Activated CD4-positive, alpha-beta T cell treated with anti-CD3 and anti-CD28 coated beads for 1 hour (primary cell): ENCODE measurements at regions not wholly inside any gene's neighbourhood (a gene's known extent, or its start where the extent isn't known, plus 50 kb on each side); places are given as distances from the start of the nearest gene placed in this dataset.
A peak's percentile ranks its signal among the peaks of the same experiment; 100 is the strongest.
"Not testable (repeated sequence)": the region's sequence is repeated elsewhere in the genome, so short reads cannot be mapped to it uniquely, and the experiment has no call there.

Experiments
- DNase-seq: peaks from one replicate; pipeline ENCODE4 v3.0.0-alpha.2; 2020

DNA sequence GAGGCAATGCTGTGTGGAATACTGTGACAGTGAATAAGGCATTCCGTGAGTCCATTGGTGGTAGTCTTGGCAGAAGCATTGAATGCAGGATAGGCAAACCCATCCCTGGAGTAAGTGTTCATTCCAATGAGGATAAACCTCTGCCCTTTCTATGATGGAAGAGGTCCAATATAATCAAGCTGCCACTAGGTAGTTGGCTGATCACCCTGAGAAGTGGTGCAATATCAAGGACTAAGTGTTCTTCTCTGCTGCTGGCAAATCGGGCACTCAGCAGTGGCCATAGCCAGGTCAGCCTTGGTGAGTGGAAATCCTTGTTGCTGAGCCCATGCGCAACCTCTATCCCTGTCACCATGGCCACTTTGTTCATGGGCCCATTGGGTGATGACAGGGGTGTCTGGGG, 70.1 kb downstream of the FBXO4 start:
- DNase-seq, result no peak

GRCh38 chr5:42001673-42002072, 76.6 kb downstream of the FBXO4 start:
- no peak for DNase-seq

- DNase-seq, result not testable (repeated sequence)
Observed at GRCh38 chr5:42003852-42004251, 78.8 kb downstream of the FBXO4 start.

DNA sequence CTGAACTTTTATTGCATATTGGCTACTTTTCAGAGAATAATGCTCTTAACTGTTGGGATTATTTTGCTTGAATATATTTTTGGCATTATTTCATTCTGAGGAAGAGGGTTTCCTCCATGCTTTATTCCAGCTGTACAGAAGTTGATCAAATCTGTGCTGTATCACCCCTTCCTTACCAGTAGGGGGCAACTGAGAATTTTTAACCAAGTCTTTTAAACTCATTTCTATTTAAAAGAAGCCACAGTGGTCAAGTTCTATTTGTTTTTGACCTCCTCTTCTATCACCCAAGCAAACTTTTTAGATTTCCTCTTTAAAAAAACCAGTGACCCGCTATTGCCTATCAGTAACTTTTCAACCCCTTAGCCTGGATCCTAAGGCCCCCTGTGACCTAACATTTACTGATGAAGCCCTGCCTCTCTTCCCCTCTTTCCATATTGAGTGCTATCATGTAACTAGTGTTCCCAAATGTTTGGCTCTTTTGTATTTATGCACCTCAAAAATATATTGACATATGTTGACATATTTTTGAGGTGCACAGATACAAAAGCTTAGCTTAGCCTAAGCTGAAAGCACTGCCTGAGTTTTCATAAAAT, 80.6 kb downstream of the FBXO4 start:
- no peak for DNase-seq

DNA sequence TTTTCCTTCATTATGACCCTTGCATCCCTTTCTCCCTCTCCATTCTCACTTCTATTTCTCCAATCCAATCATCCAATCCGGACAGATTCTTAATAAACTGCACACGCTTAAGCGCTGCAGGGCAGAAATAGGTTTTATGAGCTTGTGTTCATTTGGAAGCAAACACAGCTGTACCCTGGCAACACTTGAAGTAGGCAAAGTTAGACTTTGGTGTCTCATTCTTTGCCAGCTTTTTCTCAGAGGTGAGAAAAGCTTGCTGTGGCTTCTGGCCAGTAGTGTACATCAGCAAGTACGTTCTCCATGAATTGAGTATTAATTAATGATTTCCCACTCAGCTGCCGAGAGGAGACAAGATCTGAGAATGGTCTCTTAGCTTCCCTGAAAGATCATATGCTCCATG, 88.5 kb downstream of the FBXO4 start:
- no peak for DNase-seq

- no peak for DNase-seq
Observed at GRCh38 chr5:42015254-42015653, 90.2 kb downstream of the FBXO4 start.

DNA sequence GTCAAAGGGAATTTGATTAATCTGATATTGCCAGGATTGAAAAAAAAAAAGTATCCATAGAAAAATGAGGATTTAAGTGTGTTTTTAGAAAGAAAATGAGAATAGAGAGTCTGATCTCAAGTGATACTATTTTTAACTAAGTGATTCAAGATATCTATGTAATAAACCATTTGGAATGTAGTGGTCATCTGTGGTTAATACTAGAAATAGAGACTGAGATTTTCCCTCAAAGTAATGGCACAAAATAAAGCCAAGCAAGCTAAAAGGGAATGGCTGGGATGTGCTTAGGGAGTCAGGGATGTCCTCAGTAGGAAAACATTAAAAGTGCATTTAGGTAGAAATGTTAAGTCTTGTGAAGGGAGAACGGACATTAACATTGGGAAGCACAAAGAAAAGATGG, 90.6 kb downstream of the FBXO4 start:
- no peak for DNase-seq

- no peak for DNase-seq
Observed at GRCh38 chr5:42020788-42021530, 95.9 kb downstream of the FBXO4 start.

DNA sequence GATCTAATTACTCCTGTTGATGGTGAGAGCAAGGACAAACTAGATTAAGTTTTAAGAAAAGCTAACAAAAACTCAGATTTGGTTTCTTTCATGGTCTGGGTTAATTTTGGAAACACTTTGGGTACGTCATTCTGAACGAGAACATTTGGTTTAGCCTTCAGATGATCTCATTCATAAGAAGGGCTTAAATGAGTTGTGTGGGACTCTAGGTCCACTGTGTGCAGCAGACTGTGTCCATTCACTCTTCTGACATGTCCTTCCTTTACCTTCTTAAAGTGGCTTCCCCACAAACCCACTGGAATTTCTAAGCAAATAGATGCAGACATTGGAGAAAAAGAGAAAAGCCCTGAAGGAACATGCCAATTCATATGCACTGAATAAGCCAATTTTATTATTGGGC, 96.8 kb downstream of the FBXO4 start:
- no peak for DNase-seq

GRCh38 chr5:42022383-42022972, 97.4 kb downstream of the FBXO4 start:
- DNase-seq, result no peak

- no peak for DNase-seq
Observed at GRCh38 chr5:42026446-42026845, 101.4 kb downstream of the FBXO4 start.

- DNase-seq, result no peak
Observed at GRCh38 chr5:42032137-42032536, 107.1 kb downstream of the FBXO4 start.

DNA sequence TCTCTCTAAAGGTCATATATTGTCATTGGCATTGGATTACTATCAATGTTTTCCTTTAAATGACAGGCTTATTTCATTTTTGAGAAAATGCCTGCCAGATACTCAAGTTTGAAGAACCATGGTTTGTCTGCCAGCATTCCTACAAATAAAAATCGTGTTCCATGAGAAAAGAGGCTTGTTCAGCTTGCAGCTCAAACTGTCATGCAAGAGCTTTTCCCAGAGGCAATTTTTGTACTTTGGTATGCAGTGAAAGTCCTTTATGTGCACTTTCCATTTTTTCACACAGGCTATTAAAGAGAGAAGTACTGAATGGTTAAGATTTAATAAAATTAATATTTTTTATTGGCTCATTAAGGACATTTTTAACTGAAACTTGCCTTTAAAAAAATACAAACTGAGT, 110.4 kb downstream of the FBXO4 start:
- DNase-seq, result no peak

- no peak for DNase-seq
Observed at GRCh38 chr5:42036379-42036778, 111.3 kb downstream of the FBXO4 start.

GRCh38 chr5:42037379-42037932, 112.4 kb downstream of the FBXO4 start:
- DNase-seq, result no peak

GRCh38 chr5:42043400-42043799, 118.3 kb downstream of the FBXO4 start:
- DNase-seq, result no peak

- peak; percentile 32 for DNase-seq
Observed at GRCh38 chr5:42057254-42057690, 132.2 kb downstream of the FBXO4 start.

GRCh38 chr5:42059291-42059690, 134.2 kb downstream of the FBXO4 start:
- DNase-seq, result no peak

DNA sequence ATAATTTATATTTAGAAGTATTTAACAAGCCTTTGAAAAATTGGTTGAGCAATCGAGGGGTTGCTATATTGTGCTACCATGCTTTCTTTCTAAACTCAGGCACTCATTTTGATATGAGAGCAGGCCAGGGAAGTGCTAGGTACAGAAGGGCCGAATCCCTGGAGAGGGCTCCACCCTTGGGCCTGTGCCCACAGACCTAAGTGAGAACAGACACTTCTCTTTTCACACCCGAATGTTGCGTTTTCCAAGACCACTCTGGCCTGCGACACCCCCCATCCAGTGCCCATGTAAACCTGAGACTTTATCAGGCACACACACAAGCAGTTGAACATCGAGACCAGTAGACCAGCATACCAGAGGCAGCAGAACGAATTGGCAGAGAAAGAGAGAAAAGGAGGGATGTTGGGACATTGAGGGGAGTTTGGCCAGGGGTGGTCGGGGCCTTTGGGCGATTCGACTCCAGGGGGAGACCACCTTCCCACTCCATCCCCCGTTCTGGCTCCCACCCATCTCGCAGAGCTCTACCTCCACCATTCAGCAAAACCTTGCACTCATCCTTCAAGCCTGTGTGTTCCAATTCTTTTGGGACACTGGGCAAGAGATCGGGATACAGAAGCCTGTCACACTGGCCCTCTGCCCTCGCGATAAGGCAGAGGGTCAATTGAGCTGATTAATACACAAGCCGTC, 134.8 kb downstream of the FBXO4 start:
- no peak for DNase-seq

DNA sequence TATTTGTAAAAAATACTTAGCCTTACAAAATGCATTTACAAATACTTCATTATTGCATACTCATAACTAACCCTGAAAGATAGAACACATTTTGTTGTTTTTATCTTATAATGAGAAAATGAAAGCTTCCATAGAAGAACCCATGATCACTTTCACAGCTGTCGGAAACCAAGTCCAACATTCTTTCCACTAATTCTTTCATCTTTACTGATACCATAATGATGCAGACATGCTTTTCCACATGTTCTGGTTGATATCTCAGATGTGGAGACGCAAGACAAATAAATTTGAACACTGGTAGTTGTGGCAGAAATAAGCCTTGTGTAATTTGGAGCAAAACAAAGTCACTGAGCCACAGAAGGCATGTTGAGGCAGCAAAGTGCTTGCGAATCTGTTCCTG, 136.0 kb downstream of the FBXO4 start:
- no peak for DNase-seq

DNA sequence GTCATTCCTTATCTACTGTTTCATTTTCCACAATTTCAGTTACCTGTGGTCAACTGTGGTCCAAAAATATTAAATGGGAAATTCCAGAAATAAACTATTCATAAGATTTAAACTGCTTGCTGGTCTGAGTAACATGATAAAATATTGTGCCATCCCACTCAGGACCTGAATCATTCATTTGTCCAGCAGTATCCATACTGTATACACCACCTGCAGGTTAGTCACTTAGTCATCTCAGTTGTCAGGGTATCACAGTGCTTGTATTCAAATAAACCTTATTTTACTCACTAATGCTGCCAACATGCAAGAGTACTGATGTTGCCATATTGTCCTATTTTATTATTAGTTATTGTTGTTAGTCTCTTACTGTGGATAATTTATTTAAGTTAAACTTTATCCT, 139.7 kb downstream of the FBXO4 start:
- DNase-seq, result no peak

DNA sequence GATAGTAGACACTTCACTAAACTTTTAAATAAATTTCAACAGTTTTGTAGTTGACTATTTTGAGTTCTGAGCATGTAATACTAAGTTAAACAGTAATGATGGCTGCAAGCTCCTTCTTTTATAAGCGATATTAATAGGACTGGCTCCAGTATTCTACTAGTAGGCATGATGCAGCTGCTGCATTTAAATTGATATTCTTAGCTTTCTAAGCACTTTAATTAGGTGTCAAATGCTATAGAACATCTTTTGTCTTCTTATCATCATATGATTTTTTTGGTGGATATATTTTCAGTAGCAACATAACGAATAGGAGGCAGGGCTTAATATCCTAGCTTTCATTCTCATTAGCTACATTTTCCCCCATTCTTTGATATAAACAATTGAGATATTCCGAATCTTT, 141.1 kb downstream of the FBXO4 start:
- DNase-seq, result no peak

DNA sequence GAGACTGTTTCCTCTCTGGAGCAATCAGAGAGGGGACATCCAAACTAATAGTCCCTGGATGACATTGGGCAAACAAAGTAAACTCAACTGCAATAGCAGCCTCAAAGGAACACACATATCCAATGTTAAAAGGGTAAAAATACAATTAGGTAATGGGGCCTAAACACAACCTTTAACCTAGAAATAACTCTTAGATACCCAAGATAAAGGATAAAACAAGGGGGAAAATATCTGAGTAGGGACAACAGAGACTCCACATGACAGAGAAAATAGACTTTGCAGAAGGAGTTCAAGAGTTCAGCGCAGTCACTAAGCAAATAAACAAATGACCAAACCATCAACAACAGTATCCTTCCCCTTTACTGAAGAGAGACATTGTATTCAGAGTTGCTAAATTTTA, 149.3 kb downstream of the FBXO4 start:
- DNase-seq, result no peak

GRCh38 chr5:42089705-42090104, 164.6 kb downstream of the FBXO4 start:
- no peak for DNase-seq
